WTC11 (cell line): ENCODE measurements at regions not wholly inside any gene's neighbourhood (a gene's known extent, or its start where the extent isn't known, plus 50 kb on each side); places are given as distances from the start of the nearest gene placed in this dataset.

Source experiments
- ATAC-seq: fragments of 200-7000 bp; cut with Tn5 transposase; 2 replicates; pipeline ENCODE4 v1.10.0; 2021; ENCODE audit warnings: mild to moderate bottlenecking, moderate library complexity
- CTCF ChIA-PET: fragments of 300-600 bp; sonication (Branson Sonifier 250); formaldehyde crosslinking; loops from one replicate; lab custom pipeline; 2021; ENCODE audit warnings: antibody characterized with exemption; lab: Charles Lee
- POLR2A ChIA-PET: fragments of 350-600 bp; sonication (Branson Sonifier 250); formaldehyde crosslinking; loops from one replicate; lab custom pipeline; 2021; ENCODE audit warnings: antibody characterized with exemption; lab: Charles Lee
- DNase-seq: peaks from one replicate; pipeline ENCODE4 v3.0.0; 2021; ENCODE audit warnings: low spot score
- H3K27ac Mint-ChIP-seq: 2 replicates; pipeline ENCODE4 v1.8.0; 2021; ENCODE audit warnings: mixed read lengths
- H3K27me3 Mint-ChIP-seq: 2 replicates; pipeline ENCODE4 v1.8.0; 2021; ENCODE audit warnings: low read depth, mild to moderate bottlenecking, moderate library complexity, mixed read lengths
- H3K36me3 Mint-ChIP-seq: 2 replicates; pipeline ENCODE4 v1.8.0; 2021; ENCODE audit warnings: mixed read lengths
- H3K4me1 Mint-ChIP-seq: 2 replicates; pipeline ENCODE4 v1.8.0; 2022; ENCODE audit warnings: mixed read lengths
- H3K4me3 Mint-ChIP-seq: 2 replicates; pipeline ENCODE4 v1.8.0; 2021; ENCODE audit warnings: mild to moderate bottlenecking, moderate library complexity, mixed read lengths
- H3K9me3 Mint-ChIP-seq: 2 replicates; pipeline ENCODE4 v1.8.0; 2021; ENCODE audit warnings: mixed read lengths
- CREB1 ChIP-seq: sonication (generic); formaldehyde crosslinking; IDR thresholded peaks from 2 replicates; pipeline ENCODE4 v1.8.0; 2023; ENCODE audit warnings: mild to moderate bottlenecking, missing genetic modification reagents
- FOXP1 ChIP-seq: sonication (generic); formaldehyde crosslinking; IDR thresholded peaks from 2 replicates; pipeline ENCODE4 v1.8.0; 2022; ENCODE audit warnings: missing genetic modification reagents, mild to moderate bottlenecking, moderate library complexity, borderline replicate concordance
- MYBL2 ChIP-seq: sonication (generic); formaldehyde crosslinking; IDR thresholded peaks from 2 replicates; pipeline ENCODE4 v1.8.1; 2023; ENCODE audit warnings: mild to moderate bottlenecking, moderate library complexity, missing genetic modification reagents
- NR3C1 ChIP-seq: sonication (generic); formaldehyde crosslinking; conservative IDR thresholded peaks from 2 replicates; pipeline ENCODE4 v1.8.1; 2023; ENCODE audit warnings: low read depth, mild to moderate bottlenecking, missing genetic modification reagents
- SOX15 ChIP-seq: fragments of 250-450 bp; sonication (Bioruptor Pico); IDR thresholded peaks from 2 replicates; pipeline ENCODE4 v1.9.0; 2021; ENCODE audit warnings: mild to moderate bottlenecking
- TEAD4 ChIP-seq: sonication (generic); formaldehyde crosslinking; IDR thresholded peaks from 2 replicates; pipeline ENCODE4 v1.8.0; 2022; ENCODE audit warnings: mild to moderate bottlenecking, missing genetic modification reagents
- ZNF121 ChIP-seq: sonication (generic); formaldehyde crosslinking; IDR thresholded peaks from 2 replicates; pipeline ENCODE4 v1.8.0; 2023; ENCODE audit warnings: missing genetic modification reagents
- ZNF138 ChIP-seq: sonication (generic); formaldehyde crosslinking; conservative IDR thresholded peaks from 2 replicates; pipeline ENCODE4 v1.8.1; 2022; ENCODE audit warnings: mild to moderate bottlenecking, moderate library complexity, missing genetic modification reagents
- ZNF263 ChIP-seq: sonication (generic); formaldehyde crosslinking; IDR thresholded peaks from 2 replicates; pipeline ENCODE4 v1.8.1; 2022; ENCODE audit warnings: low read depth, mild to moderate bottlenecking, moderate library complexity, missing genetic modification reagents
- ZNF532 ChIP-seq: fragments of 250-450 bp; sonication (Bioruptor Pico); IDR thresholded peaks from 2 replicates; pipeline ENCODE4 v1.9.0; 2021; ENCODE audit warnings: mild to moderate bottlenecking, borderline replicate concordance
- TF ChIP-seq, protein P1 (sequence below): fragments of 250-450 bp; sonication (Bioruptor Pico); conservative IDR thresholded peaks from 2 replicates; pipeline ENCODE4 v1.9.0; 2021; ENCODE audit warnings: mild to moderate bottlenecking
- TF ChIP-seq, protein P2 (sequence below): sonication (generic); formaldehyde crosslinking; conservative IDR thresholded peaks from 2 replicates; pipeline ENCODE4 v1.8.1; 2022; ENCODE audit warnings: mild to moderate bottlenecking, missing genetic modification reagents
- TF ChIP-seq, protein P3 (sequence below): fragments of 250-450 bp; sonication (Bioruptor Pico); IDR thresholded peaks from 2 replicates; pipeline ENCODE4 v2.1.2; 2022; ENCODE audit warnings: mild to moderate bottlenecking, moderate library complexity
- TF ChIP-seq, protein P4 (sequence below): sonication (generic); formaldehyde crosslinking; IDR thresholded peaks from 2 replicates; pipeline ENCODE4 v1.8.0; 2022; ENCODE audit warnings: missing genetic modification reagents
- TF ChIP-seq, protein P5 (sequence below): sonication (generic); formaldehyde crosslinking; IDR thresholded peaks from 2 replicates; pipeline ENCODE4 v1.8.0; 2022; ENCODE audit warnings: mild to moderate bottlenecking, missing genetic modification reagents

DNA sequence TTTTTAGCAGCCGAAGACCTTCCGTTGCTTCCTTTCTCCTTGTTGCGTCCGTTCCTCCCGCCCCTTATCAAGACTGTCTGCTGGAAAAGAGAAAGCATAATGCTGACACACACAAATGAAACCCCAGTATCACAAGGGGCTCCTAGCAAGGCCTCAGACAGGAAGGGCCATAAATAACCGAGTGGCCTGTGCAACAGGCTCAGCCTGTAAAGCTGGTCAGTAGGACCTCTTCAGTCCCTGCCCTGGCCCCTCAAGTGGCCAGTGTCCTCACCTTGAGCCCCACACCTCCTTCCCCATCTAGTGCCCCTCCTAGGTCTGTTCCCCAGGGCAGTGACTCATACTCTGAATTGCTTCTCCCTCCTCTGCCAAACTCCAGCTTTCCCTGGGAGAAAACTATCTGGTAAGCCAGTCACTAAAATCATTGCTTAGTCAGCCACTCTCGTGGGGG lies 174.6 kb upstream of the IL12B start:
- no peak for DNase-seq
- POLR2A ChIA-PET, result no interaction called here
- TF ChIP-seq, protein P1, sequence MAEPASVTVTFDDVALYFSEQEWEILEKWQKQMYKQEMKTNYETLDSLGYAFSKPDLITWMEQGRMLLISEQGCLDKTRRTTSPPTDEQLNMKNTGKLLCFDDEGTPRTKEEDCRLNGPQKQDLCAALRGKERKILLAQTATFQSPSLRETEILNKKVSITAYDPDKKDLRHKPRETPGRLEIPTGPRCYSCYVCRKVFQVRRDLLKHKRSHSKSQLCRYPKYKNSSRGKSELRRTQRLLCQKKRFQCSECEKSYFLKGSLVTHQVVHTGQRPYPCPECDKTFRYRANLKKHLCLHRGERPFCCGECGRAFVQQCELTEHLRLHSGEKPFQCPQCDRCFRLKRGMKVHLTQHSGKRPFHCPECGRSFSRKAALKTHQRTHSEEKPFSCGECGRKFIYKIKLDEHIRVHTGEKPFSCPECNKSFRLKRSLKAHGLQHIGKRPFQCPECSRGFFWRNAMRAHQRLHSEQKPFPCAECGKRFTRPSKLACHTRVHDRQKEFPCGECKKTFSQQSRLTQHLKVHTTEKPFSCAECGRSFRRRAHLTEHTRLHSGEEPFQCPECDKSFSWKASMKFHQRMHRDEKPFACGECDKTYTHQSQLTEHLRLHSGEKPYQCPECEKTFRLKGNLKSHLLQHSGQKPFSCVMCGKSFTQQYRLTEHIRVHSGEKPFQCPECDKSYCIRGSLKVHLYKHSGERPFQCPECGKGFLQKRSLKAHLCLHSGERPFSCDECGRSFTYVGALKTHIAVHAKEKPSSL (CRISPR knock-in tag), result no peak
- TF ChIP-seq, protein P2, sequence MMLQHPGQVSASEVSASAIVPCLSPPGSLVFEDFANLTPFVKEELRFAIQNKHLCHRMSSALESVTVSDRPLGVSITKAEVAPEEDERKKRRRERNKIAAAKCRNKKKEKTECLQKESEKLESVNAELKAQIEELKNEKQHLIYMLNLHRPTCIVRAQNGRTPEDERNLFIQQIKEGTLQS (CRISPR knock-in tag), result no peak
- TF ChIP-seq ZNF138 (no peak), NR3C1 (CRISPR knock-in tag) (no peak), TEAD4 (CRISPR knock-in tag) (no peak), MYBL2 (CRISPR knock-in tag) (no peak), ZNF532 (CRISPR knock-in tag) (no peak), ZNF121 (CRISPR knock-in tag) (no peak), ZNF263 (CRISPR knock-in tag) (no peak), SOX15 (CRISPR knock-in tag) (no peak), CREB1 (no peak), FOXP1 (no peak)
- TF ChIP-seq, protein P3, sequence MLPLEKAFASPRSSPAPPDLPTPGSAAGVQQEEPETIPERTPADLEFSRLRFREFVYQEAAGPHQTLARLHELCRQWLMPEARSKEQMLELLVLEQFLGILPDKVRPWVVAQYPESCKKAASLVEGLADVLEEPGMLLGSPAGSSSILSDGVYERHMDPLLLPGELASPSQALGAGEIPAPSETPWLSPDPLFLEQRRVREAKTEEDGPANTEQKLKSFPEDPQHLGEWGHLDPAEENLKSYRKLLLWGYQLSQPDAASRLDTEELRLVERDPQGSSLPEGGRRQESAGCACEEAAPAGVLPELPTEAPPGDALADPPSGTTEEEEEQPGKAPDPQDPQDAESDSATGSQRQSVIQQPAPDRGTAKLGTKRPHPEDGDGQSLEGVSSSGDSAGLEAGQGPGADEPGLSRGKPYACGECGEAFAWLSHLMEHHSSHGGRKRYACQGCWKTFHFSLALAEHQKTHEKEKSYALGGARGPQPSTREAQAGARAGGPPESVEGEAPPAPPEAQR (CRISPR knock-in tag), result no peak
- TF ChIP-seq, protein P4, sequence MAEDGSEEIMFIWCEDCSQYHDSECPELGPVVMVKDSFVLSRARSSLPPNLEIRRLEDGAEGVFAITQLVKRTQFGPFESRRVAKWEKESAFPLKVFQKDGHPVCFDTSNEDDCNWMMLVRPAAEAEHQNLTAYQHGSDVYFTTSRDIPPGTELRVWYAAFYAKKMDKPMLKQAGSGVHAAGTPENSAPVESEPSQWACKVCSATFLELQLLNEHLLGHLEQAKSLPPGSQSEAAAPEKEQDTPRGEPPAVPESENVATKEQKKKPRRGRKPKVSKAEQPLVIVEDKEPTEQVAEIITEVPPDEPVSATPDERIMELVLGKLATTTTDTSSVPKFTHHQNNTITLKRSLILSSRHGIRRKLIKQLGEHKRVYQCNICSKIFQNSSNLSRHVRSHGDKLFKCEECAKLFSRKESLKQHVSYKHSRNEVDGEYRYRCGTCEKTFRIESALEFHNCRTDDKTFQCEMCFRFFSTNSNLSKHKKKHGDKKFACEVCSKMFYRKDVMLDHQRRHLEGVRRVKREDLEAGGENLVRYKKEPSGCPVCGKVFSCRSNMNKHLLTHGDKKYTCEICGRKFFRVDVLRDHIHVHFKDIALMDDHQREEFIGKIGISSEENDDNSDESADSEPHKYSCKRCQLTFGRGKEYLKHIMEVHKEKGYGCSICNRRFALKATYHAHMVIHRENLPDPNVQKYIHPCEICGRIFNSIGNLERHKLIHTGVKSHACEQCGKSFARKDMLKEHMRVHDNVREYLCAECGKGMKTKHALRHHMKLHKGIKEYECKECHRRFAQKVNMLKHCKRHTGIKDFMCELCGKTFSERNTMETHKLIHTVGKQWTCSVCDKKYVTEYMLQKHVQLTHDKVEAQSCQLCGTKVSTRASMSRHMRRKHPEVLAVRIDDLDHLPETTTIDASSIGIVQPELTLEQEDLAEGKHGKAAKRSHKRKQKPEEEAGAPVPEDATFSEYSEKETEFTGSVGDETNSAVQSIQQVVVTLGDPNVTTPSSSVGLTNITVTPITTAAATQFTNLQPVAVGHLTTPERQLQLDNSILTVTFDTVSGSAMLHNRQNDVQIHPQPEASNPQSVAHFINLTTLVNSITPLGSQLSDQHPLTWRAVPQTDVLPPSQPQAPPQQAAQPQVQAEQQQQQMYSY (CRISPR knock-in tag), result no peak
- TF ChIP-seq, protein P5, sequence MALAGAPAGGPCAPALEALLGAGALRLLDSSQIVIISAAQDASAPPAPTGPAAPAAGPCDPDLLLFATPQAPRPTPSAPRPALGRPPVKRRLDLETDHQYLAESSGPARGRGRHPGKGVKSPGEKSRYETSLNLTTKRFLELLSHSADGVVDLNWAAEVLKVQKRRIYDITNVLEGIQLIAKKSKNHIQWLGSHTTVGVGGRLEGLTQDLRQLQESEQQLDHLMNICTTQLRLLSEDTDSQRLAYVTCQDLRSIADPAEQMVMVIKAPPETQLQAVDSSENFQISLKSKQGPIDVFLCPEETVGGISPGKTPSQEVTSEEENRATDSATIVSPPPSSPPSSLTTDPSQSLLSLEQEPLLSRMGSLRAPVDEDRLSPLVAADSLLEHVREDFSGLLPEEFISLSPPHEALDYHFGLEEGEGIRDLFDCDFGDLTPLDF, result no peak
- TF ChIP-seq, all 79 proteins: peak for 0
- peaks cover 13% of the 10 kb centered on the region for H3K9me3 Mint-ChIP-seq
- no peak overlapping the region for H3K27ac Mint-ChIP-seq
- peaks cover 5% of the 10 kb centered on the region; the same call in 1 of the 2 replicates for H3K4me1 Mint-ChIP-seq
- ATAC-seq, result peak; percentile 30; the same call in 1 of the 2 replicates
- H3K4me3 Mint-ChIP-seq, result no peak overlapping the region
- H3K36me3 Mint-ChIP-seq, result peaks cover 2% of the 10 kb centered on the region; the same call in 1 of the 2 replicates
- H3K27me3 Mint-ChIP-seq, result no peaks in the 10 kb centered on the region
- CTCF ChIA-PET, result interaction anchor here (0.9 to 1.5 kb wide), 3 partner anchors 11 to 482 kb away, joined by 3 read pairs; no protein-coding TSS in a partner anchor
